ENCODE measurements at regions not wholly inside any gene's neighbourhood (a gene's known extent, or its start where the extent isn't known, plus 50 kb on each side); places are given as distances from the start of the nearest gene placed in this dataset.

DNA sequence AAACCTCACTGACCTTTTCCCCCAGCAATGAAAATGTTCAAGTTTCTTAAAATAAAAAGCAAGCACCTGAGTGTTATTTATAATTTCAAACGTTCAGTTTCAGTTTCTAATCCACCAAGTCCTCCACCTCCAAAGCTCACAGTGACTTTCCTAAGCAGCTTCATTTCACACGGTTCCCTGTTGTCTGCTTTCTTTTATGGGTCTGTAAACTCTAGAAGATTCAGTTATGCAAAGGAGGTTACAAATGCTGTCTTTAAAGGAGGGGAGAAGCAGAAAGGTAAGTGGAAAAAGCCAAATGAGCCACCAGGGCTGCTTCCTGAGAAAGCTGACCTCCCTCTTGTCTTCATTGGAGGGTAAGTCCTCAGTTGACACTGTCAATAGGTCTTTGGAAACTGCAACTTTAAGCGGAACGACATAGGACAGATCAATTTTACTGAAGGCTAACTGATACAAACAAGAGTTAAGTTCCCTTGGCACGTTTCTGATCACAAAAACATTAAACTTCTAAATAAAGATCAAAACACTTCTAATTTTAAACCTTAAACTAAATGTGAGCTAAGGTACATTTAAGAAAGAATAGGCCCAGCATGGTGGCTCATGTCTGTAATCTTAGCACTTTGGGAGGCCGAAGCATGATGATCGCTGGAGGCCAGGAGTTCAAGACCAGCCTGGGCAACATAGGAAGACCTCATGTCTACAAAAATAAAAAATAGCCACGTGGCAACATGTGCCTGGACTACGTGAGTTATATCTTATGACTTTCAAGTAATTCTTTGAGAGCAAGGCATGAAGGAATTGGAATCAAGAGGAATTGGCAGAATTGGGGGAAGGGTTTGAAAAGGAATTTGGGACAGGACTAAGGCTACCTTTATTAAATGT is 151.9 kb upstream of the UBE2E1 start (continued):
- TF ChIP-seq BCLAF1 (IDR thresholded peaks at IDR 0.05) (no peak), PAX8 (IDR thresholded peaks at IDR 0.05) (0 out of 2 replicates have a peak, but pooled peaks have one; percentile 27), HDAC2 (IDR thresholded peaks at IDR 0.05) (no peak), IRF4 (IDR thresholded peaks at IDR 0.05; ENCODE audit: low read depth, low read length) (0 out of 2 replicates have a peak, but pooled peaks have one; percentile 58), GABPA (IDR thresholded peaks at IDR 0.05; ENCODE audit: low read depth) (no peak), SMAD1 (IDR thresholded peaks at IDR 0.05; ENCODE audit: low read depth, partially characterized antibody) (no peak), STAT3 (IDR thresholded peaks at IDR 0.05; ENCODE audit: low read depth, low read length) (peak; percentile 85; the same call in 1 of the 2 replicates), ZNF622 (IDR thresholded peaks at IDR 0.05) (no peak), NR2C2 (IDR thresholded peaks at IDR 0.05; ENCODE audit: borderline replicate concordance, control insufficient read depth, insufficient read length, low read depth) (no peak), BRCA1 (IDR thresholded peaks at IDR 0.05; ENCODE audit: low read depth, low read length) (no peak), CREM (IDR thresholded peaks at IDR 0.05; ENCODE audit: low read depth) (peak; percentile 60; the same call in 1 of the 2 replicates), GATAD2B (conservative IDR thresholded peaks at IDR 0.05; ENCODE audit: low read depth) (no peak), RAD51 (IDR thresholded peaks at IDR 0.05) (no peak), SUPT20H (IDR thresholded peaks at IDR 0.05; ENCODE audit: borderline replicate concordance, control insufficient read depth, low read depth, low read length) (no peak), E2F8 (IDR thresholded peaks at IDR 0.05; ENCODE audit: low read depth, partially characterized antibody) (no peak), E4F1 (IDR thresholded peaks at IDR 0.05; ENCODE audit: borderline replicate concordance, partially characterized antibody) (no peak)
- TF ChIP-seq, protein P1, sequence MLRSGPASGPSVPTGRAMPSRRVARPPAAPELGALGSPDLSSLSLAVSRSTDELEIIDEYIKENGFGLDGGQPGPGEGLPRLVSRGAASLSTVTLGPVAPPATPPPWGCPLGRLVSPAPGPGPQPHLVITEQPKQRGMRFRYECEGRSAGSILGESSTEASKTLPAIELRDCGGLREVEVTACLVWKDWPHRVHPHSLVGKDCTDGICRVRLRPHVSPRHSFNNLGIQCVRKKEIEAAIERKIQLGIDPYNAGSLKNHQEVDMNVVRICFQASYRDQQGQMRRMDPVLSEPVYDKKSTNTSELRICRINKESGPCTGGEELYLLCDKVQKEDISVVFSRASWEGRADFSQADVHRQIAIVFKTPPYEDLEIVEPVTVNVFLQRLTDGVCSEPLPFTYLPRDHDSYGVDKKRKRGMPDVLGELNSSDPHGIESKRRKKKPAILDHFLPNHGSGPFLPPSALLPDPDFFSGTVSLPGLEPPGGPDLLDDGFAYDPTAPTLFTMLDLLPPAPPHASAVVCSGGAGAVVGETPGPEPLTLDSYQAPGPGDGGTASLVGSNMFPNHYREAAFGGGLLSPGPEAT (IDR thresholded peaks at IDR 0.05; ENCODE audit: low read depth): peak; percentile 84
- TF ChIP-seq, protein P2, sequence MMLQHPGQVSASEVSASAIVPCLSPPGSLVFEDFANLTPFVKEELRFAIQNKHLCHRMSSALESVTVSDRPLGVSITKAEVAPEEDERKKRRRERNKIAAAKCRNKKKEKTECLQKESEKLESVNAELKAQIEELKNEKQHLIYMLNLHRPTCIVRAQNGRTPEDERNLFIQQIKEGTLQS (IDR thresholded peaks at IDR 0.05; ENCODE audit: borderline replicate concordance, extremely low read depth, low read depth, low read length): no peak
